ENCODE measurements at regions not wholly inside any gene's neighbourhood (a gene's known extent, or its start where the extent isn't known, plus 50 kb on each side); places are given as distances from the start of the nearest gene placed in this dataset.

- TF ChIP-seq EP300 (IDR thresholded peaks at IDR 0.05) (no peak), CTCF (IDR thresholded peaks at IDR 0.05) (no peak), POLR2A (IDR thresholded peaks at IDR 0.05) (no peak), POLR2AphosphoS5 (IDR thresholded peaks at IDR 0.05) (no peak)
Measured at GRCh38 chr10:2205406-2205805, 468.1 kb upstream of the ADARB2 start.

Measured in sigmoid colon (tissue), 4 donors.